NCI-H146 (cell line): ENCODE measurements at regions not wholly inside any gene's neighbourhood (a gene's known extent, or its start where the extent isn't known, plus 50 kb on each side); places are given as distances from the start of the nearest gene placed in this dataset.
"Not testable (repeated sequence)": the region's sequence is repeated elsewhere in the genome, so short reads cannot be mapped to it uniquely, and the experiment has no call there.

ENCODE experiments used
- DNase-seq: peaks from one replicate; lab custom pipeline; 2025; lab: John Stamatoyannopoulos, UW

DNA sequence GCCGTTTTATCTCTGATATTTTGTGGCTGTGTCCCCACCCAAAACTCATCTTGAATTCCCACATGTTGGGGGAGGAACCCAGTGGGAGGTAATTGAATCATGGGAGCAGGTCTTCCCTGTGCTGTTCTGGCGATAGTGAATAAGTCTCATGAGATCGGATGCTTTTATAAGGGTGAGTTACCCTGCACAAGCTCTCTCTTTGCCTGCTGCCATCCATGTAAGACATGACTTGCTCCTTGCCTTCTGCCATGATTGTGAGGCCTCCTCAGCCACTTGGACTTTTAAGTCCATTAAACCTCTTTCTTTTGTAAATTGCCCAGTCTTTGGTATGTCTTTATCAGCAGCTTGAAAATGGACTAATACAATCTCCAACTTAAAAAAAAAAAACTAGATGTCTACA is 502.8 kb downstream of the TFAP2B start:
- DNase-seq: not testable (repeated sequence)

DNA sequence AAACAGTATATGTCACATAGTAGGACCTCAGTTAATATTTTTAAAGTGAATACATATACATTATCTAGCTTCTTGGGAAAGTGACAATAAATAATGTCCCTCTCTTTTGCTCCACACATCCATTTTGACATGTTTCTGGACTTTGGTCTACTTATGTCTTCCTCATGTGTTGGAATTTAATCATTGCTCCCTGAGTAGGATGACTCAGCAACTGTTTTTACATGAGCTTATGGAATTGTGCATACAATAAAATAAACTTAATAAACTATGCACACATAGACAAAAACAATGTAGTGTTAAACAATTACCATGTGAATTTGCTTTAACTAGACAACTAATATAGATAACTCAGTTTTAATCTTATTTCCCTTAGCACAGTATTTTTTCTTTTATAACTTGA is 503.8 kb downstream of the TFAP2B start:
- DNase-seq: no peak

DNA sequence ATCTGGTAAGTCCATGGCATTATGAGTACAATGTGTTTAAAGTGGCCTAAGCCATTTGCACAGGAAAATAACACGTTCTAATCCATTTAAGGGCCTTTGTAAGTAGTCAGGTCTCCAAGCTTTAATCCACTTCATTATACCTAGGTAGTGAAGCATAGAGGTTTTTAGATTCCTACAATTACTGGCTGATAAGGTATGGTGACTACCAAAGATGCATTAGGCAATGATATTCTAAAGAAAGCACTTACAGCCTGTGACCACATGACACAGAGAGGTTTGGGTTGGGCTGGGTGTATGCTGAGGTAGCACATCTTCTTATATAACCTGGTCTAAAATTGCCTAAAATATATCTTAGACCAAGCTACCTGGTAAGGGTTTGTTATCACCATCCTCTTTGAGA is 504.4 kb downstream of the TFAP2B start:
- DNase-seq: no peak

DNA sequence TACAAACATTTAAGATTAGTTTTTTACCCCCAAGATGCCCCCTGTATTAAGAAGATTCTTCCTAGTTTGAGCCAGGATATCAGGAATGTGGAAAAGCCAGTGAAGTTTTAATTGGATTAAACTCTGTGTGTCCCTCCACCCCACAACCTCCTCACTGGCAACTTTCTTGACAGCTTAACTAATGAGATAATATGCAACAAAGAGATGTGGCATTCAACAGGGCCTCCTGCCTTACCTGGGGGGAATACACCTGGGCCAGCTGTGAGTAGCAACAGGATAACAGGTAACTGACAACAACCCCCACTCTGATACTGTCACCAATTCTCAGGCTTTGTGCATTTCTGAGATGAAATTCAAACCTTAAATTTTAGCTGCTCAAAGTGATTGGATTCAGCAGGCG is 512.3 kb downstream of the TFAP2B start:
- no peak for DNase-seq

DNA sequence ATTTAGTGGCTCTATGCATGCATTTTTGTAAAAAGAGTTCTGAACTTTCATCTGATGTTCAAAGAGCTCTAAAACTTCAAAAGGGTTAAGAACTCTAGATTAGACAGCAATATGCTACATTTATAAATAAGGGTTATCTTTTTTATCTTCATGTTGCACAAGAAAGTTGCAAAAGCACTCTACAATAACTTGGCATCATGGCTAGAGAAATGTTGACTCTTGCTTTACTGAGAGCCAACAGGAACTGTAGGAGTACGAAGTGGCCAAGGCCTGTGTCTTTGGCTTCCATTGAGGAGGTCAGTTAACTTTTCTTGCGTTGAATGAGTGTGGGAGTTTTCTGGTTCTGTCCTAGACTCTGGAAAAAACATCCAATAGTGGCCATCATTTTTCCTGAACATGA is 516.9 kb downstream of the TFAP2B start:
- DNase-seq: no peak

DNA sequence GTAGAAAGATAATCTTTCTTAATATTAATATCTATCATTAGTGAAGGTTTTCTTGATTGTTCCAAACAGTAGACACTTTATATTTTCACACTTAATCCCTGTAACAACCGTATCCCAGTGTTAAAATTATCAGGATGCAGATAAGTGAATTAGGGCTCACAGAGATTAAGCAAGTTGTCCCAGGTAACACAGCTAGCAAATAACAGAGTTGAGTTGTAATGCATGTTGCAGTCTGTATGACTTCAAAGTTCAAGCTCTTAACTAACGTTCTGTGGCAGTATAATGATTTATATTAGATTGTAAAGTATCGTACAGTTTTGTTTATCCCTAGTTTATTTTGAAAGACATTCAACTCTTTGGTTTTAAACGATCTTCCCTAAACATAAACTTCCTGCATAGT is 517.5 kb downstream of the TFAP2B start:
- DNase-seq: no peak

DNA sequence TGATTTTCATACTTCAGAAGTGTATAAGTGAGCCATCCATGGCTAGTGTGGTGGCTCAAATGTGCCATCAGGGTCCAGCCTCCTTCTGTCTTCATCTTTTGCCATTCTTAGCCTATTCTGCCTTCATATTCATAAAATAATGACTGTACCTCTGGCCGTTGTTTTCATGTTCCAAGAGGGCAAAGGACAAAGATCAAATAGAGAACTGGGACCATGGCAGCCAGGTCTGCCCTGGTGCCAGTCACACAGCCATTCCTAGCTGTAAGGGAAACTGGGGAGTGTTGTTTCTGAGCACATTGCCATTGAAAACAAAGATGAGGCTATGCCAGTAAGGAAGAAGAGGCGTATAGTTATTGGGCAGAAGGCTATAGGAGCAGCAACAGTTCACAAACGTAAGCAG is 518.6 kb downstream of the TFAP2B start:
- no peak for DNase-seq

DNA sequence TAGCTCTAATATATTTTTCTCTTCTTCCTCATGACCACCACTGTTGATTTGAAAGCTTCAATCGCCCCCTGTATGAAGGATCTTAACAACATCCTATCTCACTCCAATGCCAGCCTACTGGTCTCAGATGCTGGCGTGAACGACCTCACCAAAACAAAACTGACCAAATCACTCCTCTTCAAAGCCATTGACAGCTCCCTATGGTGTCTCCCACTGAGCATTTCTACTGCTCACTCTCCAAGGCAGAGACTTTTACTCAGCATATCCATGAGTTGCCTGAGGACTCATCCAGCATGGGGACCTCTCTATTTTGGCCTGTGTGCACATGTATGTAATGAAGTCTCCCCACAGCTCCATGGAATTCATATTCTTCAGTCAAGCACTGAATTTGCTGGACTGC is 520.4 kb downstream of the TFAP2B start:
- DNase-seq: no peak

DNA sequence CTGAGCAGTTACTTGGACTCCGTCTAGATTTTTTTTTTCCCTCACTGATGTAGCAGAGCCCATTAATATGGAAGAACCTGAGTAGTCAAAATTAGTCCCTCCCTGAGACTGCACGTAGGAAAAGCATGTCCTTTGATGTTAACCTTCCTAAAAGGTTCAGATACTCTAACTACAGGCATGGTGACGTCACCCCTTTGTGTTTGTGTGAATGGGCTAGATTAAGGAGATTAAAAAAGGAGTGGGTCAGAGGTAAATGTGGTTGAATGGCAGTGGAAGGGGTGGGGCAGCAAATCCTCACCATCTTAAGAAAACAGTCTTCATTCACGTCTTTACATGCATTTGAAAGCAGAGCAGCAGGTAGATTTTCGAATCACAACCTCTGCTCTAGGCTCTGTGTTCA is 521.1 kb downstream of the TFAP2B start:
- no peak for DNase-seq

DNA sequence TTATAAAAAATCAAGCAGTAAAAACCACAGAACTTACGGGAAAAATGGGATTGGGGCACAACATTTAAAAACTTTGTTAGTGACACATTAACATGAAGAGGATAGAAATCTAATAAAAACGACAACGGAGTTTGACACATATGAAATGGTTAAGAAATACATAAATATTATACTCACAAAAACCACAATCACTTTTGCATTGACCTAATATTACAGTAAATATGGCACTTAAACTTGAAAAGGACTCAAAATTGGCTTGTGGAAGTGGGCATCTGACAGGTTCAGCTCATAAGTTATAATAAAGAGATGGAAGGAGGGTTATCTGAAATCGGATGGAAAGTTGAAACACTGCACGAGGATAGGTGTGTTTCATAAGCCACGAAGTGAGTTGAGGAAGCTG is 523.7 kb downstream of the TFAP2B start:
- DNase-seq: no peak

DNA sequence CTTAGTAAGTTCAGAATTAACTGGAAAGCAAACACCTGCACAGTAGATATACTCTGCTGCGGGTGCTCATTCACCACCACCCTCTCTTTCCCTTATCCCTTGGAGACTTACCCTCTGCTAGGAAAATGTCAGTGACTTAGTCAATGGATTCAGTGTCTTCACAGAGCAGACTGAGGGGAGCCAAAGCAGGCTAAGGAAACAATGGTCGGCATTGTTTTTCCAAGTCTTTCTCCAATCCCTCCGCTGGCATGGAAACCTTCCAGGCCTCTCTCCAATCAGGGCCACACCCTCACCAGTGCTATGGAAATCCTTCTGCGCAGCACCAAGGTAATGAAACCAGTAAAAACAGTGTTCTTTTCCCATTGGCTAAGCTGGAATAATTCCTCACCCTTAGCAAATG is 531.2 kb downstream of the TFAP2B start:
- DNase-seq: no peak

DNA sequence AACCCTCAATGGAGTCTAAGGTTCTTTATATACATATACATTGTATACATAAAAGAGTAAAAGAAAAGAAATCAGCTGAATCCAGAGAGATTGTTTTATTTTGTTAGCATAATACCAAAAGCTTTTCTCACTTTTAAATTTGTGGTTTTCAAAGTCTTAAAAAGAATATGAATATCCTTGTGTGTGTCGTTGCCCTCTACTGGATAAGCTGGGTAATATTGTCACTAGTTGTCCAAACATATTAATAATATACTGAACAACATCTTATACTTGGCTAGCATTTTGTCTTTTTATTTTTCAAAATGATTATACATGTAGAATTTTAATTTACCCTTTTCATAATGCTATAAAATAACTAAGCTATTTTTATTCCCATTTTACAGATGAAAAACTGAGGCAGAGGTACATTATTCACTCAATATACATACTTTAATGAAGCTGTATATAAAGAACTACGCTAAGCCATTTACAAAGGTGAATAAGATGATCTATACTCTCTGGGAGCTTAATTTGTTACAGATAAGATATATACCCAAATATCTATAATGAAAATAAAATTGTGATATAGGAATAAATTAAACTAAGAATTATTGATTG is 531.7 kb downstream of the TFAP2B start:
- DNase-seq: no peak

DNA sequence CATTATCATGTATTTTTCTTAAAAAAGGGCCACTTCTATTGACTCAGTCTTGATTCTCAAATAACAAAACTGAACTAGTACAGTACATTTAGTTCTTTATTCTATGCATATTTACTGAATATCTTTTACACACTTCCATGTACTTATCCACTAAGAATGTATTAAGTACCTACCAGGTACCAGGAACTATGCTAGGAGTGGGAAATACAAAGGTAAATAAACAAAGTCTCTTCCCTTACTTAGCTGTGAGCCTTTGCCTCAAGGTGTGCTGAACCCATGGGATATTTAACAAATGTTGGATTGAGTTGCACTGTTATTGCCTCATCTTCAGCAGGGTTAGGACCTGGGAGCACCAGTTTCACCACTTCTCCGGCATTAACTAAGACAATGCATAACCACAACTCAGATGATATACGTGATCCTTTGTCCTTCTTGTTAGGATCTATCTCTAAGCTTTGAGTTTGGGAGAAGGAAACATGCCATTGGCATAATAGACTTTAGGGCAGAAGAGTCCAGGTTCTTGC is 533.9 kb downstream of the TFAP2B start:
- DNase-seq: no peak

DNA sequence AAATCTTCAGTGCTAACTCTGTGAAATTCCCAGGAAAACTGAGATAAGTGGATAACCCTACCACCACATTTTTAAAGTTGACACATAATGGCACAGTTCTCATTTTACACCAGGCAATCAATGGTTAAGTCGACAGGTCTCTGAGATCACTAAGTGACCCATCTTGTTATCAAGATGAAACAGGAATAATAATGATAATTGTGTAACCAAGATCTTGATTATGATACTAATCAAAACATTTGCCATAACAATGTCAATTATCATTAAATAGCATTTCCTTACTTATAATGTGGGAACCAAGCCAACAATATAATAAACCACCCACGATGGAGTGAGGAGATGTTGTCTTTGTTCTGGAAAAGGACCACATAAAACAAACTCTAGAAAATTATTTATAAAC is 541.6 kb downstream of the TFAP2B start:
- no peak for DNase-seq

DNA sequence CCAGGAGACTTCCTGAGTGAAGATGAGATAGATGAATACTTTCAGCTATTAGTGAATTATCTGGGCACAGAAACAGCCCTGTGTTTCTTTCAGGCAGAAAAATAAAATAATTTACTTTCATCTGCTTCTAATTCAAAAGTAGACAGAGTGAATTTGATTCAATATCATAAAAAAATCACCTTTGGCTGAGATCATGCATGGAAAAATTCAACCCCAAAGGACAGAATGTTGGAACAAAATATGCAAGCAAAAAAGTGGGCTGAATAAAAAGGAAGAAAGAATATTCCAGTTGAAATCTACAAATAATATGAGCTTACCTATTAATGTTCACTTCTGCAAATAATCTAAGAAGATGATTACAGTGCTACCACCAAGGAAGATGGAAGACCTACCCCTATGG is 546.9 kb downstream of the TFAP2B start:
- DNase-seq: no peak

DNA sequence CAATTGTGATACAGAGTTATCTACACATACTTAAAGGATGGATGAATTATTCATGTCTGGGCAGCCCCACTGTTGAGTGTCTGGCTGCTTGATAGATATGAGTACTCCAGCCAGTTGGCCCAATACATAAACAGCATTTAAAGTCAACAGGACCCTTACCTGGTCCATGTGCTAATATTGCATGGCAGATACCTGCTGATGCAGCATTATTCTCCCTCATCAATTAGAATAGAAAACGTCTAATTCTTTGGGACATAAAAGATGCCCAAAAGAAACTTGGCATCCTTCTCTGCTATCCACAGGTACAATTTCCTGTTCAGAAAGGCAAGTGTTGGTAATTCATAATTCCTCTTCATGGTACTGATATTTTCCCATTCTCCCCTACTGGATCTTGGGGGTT is 550.8 kb downstream of the TFAP2B start:
- DNase-seq: no peak

DNA sequence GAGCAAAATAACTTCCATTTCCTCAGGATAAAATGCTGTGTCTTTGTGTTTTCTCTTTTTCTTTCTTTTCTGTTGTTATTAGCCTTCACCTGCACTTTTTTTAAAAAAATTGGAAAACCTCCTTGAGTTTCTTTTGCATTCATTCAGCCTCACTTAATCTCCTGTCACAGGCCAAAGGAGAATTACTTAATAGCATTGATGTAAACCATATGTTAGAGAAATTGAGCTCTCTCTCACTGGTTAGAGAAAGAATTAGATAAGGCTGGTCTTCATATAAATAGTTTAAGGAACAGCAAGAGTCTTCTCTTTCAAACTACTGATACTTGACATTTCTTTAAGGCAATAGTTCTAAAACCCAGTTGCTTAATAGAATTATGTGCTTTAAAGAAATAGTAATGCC is 564.2 kb downstream of the TFAP2B start:
- no peak for DNase-seq

DNA sequence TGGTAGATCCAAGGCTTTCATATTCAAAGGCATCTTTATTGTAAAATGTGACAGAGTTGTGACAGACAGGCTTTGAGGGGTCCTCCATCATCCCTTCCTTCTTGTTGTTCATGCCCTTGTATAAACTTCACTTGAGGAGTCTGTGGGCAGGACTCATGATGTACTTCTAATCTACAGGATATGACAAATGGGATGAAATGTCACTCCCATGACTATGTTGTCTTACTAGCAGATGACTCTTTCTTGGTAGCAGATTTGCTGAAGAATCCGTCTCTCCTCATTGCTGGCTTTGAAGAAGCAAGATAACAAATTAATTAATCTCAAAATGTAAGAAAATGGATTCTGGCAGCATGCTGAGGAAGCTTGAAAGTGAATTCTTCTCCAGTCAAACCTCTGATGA is 566.1 kb downstream of the TFAP2B start:
- DNase-seq: no peak

DNA sequence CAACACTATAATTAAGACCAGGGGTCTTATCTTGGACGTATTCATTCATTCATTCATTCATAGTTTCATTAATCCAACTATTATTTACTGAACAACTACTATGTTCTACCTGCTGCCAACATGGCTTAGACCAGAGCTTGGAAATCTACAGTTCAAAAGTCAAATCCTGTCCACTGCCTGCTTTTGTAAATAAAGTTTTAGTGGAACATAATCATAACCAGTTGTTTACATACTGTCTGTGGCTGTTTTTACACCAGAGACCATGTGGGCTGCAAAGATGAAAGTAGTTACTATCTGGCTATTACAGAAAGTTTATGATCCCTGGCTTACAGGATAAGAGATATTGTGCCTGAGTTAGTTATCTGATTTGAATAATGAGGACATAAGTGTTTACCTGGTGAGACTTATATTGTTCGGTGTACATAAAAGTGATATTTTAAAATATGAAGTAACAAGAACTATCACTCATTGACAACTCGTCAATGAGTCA is 567.7 kb downstream of the TFAP2B start:
- no peak for DNase-seq

DNA sequence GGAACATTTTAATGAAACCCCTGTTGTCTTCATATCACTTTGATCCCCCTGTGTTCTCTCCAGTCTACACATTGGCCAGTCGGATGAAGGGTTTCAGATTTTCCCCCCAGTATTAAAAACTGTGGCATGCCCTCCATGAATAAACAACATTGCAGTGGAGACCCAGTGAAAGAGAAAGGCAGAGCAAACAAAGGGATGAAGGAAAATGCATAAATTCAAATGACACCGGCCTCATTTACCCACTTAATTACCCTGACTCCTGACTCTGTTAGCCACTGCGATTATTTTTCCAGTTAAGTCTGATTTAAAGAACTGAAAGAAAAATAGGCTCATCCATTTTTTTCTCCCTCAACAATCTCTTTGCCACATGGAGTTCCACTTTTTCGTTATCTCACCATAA is 569.2 kb downstream of the TFAP2B start:
- DNase-seq: no peak

DNA sequence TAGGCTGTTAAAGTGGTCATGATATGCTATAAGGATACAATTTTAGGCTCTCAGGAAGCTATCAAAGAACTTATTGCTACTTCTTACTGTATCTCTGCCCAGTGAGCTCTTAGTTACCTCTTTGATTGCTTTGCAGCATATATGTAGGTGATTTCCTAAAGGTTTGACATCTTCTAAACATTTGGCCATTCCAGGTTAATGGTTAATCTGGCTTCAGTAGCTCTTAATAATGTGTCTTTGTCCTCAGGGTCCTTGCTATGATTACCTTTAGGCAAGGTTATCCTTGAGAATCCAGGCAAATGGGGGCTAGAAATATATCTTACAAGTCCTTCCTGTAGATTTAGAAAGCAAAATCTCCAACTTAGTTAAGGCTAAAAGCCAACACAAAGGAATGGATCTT is 575.4 kb downstream of the TFAP2B start:
- no peak for DNase-seq

DNA sequence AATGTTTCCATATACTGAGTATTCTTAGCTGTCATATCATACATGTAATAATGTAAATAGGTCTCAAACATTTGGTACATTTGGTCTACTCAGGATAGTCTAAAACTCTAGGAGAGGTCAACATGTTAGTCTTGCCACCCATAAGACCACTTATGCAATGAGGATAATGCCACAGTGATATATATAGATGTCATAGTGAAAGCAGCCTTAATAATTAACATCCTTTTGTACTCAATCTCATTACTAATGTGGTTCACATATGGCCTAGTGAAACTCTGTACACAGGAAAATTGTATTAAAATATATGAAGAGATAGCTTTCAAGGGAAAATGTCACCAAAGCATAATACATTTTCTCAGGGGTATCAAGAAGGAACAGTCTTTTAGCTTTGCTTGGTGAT is 577.9 kb downstream of the TFAP2B start:
- no peak for DNase-seq

DNA sequence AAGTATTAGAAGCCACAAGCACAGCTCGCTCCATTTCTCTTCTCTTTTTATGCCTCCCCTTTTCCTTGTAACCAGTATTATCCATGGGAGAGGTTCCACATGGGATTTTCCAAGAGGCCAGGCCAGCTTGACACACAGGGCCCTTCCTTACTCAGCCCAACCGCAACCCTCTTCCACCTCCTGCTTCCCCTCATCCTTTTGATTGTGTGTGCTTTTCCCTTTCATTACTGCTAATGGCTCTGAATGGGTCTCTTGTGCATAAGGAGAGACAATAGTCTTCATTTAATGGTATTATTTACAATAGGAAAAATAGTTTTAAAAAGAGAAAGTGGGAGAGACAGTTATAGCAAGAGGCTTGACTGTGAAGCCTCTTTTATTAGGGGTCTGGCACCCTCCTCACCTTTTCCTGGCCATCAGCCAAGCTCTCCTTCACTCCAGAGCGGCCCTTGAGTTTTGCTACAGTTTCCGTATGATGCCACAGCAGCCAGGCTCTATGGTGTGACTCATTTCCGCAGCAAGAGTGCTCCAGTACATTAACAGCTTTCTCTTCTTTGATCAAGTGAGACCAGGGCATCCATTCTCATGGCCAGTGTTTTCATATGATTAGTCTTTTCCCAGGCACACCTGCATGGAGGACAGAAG is 579.5 kb downstream of the TFAP2B start:
- DNase-seq: no peak

DNA sequence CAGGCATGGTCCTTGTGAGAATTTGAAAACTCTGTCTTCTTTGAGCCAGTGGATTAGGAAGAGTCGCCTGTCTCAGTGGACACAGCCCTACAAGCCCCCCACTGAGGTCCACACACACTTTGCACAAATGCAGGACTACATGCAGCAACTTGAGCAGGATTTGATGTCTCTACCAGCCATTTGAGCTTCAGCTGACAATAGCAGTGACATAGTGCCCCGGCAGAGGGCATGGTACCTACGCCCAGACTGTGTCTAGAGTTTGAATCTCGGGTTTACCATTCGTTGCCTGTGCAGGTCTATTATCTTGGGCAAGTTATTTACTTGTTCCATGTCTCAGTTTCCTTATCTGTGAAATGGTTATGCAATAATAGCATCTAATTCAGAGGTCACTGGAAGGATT is 580.1 kb downstream of the TFAP2B start:
- no peak for DNase-seq
